ENCODE measurements at regions not wholly inside any gene's neighbourhood (a gene's known extent, or its start where the extent isn't known, plus 50 kb on each side); places are given as distances from the start of the nearest gene placed in this dataset.

DNA sequence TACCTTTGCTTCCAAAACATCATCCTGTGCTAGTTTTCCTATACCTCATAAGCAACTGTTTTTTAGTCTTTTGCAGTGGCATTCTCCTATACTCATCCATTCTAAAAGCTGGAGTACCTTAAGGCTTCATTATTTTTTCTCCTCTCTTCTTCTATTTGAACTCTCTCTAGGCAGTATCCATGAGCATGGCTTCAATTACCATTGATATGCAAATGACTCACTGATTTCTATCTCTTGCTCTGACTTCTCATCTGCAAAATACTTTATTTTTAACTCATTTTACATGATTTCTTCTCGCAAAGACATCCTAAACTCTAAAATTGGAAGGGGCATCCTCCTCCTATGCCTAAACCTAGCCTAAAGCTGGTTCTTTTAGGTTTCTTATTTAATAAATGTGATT lies 365.1 kb upstream of the NUDT12 start:
- no peak overlapping the region for H3K4me3 Mint-ChIP-seq
- H3K27me3 Mint-ChIP-seq (ENCODE audit: low read depth): no peaks in the 10 kb centered on the region
- H3K4me1 Mint-ChIP-seq (ENCODE audit: low read depth): no peaks in the 10 kb centered on the region
- CTCF ChIA-PET: no interaction called here
- H3K27ac Mint-ChIP-seq: no peak overlapping the region
- intact Hi-C loops (cut with micrococcal nuclease): no loop called here
- no peaks in the 10 kb centered on the region for H3K36me3 Mint-ChIP-seq (ENCODE audit: low read depth)
- no peak for DNase-seq
- H3K9me3 Mint-ChIP-seq: no peaks in the 10 kb centered on the region

DNA sequence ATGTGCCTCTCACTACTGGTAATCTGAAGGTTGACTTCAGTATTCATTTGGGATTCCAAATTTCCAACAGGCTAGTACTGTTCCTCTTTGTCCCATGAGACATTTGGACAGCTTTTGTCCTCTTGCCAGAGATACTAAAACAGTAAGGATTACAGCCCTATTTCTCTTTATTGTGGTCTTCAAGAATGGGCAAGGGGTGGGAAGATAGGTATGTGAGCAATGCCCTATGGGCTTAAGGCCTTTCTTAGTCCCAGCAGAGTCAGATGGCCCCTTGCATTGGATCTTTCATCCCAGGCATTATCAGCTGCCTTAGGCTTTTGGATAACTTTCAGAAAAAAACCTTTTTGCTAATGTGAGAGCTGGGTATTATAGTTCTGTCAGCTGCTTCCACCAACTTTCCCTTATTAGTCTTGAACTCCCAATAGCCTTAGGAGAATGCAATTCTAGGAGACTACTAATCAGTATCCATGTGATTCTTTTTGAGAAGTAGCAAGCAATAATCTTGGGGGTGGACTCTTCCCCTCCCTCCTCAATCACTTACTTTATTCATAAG lies 361.1 kb upstream of the NUDT12 start:
- Mint-ChIP-seq H3K4me1 (ENCODE audit: low read depth) (no peaks in the 10 kb centered on the region), H3K36me3 (ENCODE audit: low read depth) (no peaks in the 10 kb centered on the region), H3K9me3 (no peaks in the 10 kb centered on the region), H3K27ac (no peak overlapping the region), H3K4me3 (no peak overlapping the region), H3K27me3 (ENCODE audit: low read depth) (no peaks in the 10 kb centered on the region)
- DNase-seq: no peak
- intact Hi-C loops (cut with micrococcal nuclease): no loop called here
- CTCF ChIA-PET: no interaction called here

GRCh38 chr5:103919506-103919905 lies 356.9 kb upstream of the NUDT12 start:
- no peaks in the 10 kb centered on the region for H3K4me1 Mint-ChIP-seq (ENCODE audit: low read depth)
- CTCF ChIA-PET: no interaction called here
- H3K36me3 Mint-ChIP-seq (ENCODE audit: low read depth): no peaks in the 10 kb centered on the region
- H3K9me3 Mint-ChIP-seq: no peaks in the 10 kb centered on the region
- H3K27me3 Mint-ChIP-seq (ENCODE audit: low read depth): no peaks in the 10 kb centered on the region
- intact Hi-C loops (cut with micrococcal nuclease): no loop called here
- H3K27ac Mint-ChIP-seq: no peak overlapping the region
- DNase-seq: no peak
- H3K4me3 Mint-ChIP-seq: no peak overlapping the region

DNA sequence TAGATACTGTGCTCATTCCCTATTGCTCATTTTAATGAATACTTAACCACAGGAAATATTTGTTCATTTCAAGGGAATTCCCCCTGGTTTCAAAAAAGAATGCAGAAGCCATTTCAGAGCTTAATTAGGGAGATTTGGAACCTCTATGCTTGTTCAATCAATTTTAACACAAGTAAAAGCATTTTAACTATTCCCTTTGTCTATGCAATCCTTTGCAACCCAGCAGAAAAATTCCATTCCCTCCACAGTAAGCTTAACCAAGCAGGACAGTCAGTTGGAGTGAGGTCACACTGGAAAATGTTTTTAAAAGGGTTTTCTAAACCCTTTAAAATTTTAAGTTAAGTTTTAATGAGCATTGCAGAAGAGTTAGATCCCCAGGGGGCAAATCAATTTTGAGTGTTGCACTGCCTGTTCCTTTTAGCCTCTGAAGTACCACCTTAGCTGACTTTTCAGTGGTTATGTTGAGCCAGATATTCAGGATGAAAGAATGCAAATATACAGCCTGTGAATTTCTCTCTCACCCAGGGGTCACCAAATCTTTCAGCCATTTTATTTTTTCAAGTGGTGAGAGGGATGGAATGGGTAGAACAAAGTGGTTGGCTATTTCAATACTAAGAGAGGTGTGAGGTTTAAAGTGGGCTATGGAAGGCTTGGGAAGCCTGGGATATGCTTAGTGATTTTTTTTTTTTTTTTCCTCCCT lies 356.2 kb upstream of the NUDT12 start:
- no peak for DNase-seq
- Mint-ChIP-seq H3K27ac (no peak overlapping the region), H3K27me3 (ENCODE audit: low read depth) (no peaks in the 10 kb centered on the region), H3K36me3 (ENCODE audit: low read depth) (no peaks in the 10 kb centered on the region), H3K4me1 (ENCODE audit: low read depth) (no peaks in the 10 kb centered on the region), H3K9me3 (no peaks in the 10 kb centered on the region), H3K4me3 (no peak overlapping the region)
- CTCF ChIA-PET: no interaction called here
- intact Hi-C loops (cut with micrococcal nuclease): no loop called here

- CTCF ChIA-PET: no interaction called here
- intact Hi-C loops (cut with micrococcal nuclease): no loop called here
- H3K27me3 Mint-ChIP-seq (ENCODE audit: low read depth): no peaks in the 10 kb centered on the region
- H3K9me3 Mint-ChIP-seq: no peaks in the 10 kb centered on the region
- H3K4me3 Mint-ChIP-seq: no peak overlapping the region
- no peaks in the 10 kb centered on the region for H3K36me3 Mint-ChIP-seq (ENCODE audit: low read depth)
- DNase-seq: no peak
- no peaks in the 10 kb centered on the region for H3K4me1 Mint-ChIP-seq (ENCODE audit: low read depth)
- no peak overlapping the region for H3K27ac Mint-ChIP-seq
Observed at GRCh38 chr5:103915081-103915480, 352.5 kb upstream of the NUDT12 start.

DNA sequence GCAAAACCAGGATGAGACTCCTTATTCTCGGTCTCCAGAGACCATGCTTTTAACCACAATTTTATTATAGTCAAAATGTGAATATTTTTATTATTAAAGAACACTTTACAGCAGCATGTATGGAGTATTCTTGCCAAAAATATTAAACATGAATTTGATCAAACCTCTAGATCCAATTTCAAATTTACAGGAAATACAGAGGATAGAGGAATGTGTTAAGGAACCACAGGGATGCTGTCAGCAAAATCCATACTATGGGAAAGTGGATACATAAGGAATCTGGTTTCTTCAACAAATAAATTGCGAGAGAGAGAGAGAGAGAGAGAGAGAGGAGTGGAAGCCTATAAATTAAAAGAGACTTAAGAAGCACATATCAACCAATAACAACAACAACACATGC lies 348.2 kb upstream of the NUDT12 start:
- DNase-seq: no peak
- intact Hi-C loops (cut with micrococcal nuclease): no loop called here
- H3K27ac Mint-ChIP-seq: no peak overlapping the region
- H3K9me3 Mint-ChIP-seq: no peaks in the 10 kb centered on the region
- no peaks in the 10 kb centered on the region for H3K4me1 Mint-ChIP-seq (ENCODE audit: low read depth)
- CTCF ChIA-PET: no interaction called here
- no peak overlapping the region for H3K4me3 Mint-ChIP-seq
- no peaks in the 10 kb centered on the region for H3K36me3 Mint-ChIP-seq (ENCODE audit: low read depth)
- H3K27me3 Mint-ChIP-seq (ENCODE audit: low read depth): no peaks in the 10 kb centered on the region

DNA sequence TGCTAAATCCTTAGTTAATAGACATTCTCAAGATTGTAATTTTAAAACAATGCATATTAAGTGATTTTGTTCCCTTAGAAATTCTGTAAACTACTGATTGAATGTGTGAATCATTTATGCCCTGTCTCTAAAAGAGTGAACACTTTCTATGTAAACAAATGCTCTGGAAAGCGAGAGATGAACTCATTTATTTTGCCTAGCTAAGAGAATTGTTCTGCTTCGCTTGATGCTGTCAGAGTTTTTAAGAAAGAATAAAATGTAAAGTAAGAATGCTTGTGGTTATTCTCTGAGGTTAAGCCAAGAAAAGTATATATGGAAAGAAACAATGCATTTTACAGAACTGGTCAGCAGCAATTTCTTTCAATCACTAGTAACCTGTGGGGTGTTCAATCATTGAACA lies 347.4 kb upstream of the NUDT12 start:
- Mint-ChIP-seq H3K27me3 (ENCODE audit: low read depth) (no peaks in the 10 kb centered on the region), H3K9me3 (peaks cover 3% of the 10 kb centered on the region), H3K36me3 (ENCODE audit: low read depth) (no peaks in the 10 kb centered on the region), H3K4me1 (ENCODE audit: low read depth) (no peaks in the 10 kb centered on the region), H3K27ac (no peak overlapping the region), H3K4me3 (no peak overlapping the region)
- CTCF ChIA-PET: no interaction called here
- intact Hi-C loops (cut with micrococcal nuclease): no loop called here
- DNase-seq: no peak

- H3K4me3 Mint-ChIP-seq: no peak overlapping the region
- H3K4me1 Mint-ChIP-seq (ENCODE audit: low read depth): no peaks in the 10 kb centered on the region
- peaks cover 3% of the 10 kb centered on the region for H3K9me3 Mint-ChIP-seq
- no peak overlapping the region for H3K27ac Mint-ChIP-seq
- DNase-seq: no peak
- CTCF ChIA-PET: no interaction called here
- H3K36me3 Mint-ChIP-seq (ENCODE audit: low read depth): no peaks in the 10 kb centered on the region
- no peaks in the 10 kb centered on the region for H3K27me3 Mint-ChIP-seq (ENCODE audit: low read depth)
- intact Hi-C loops (cut with micrococcal nuclease): no loop called here
Observed at GRCh38 chr5:103909391-103909790, 346.8 kb upstream of the NUDT12 start.

DNA sequence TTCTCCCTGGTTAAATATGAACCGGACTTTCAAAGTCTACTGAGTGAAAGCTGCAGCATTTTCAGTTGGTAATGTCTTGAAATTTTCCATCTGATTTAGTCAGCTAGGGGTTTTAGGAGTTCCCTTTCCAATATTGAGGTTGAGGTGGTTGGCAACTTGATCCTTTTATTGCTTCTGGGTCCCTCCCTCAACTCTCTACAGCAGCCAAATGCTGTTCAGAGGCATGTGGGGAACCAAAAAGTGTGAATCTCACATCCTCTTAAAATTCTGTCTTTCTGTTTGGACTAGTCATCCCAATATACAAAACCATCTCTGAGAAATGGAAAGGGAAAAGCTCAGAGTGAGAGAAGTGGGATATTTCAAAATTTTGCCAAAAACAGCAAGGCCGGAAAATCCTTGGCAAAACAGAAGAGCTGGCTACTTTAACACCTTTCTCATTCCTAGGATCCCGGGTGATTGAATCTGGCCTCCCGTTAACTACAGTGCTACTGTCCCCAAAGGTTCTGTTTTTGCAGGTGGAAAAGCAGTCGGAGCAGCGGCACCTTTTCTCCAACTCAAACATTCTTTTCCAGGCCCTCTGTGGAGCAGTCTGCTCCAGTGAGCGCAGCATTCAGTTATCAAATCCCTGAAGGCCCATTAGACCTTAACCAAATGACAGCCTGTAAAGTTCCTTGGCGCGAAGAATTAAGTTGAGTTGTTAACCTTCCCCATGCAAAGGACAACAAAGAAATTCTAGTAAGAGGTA lies 345.9 kb upstream of the NUDT12 start:
- DNase-seq: no peak
- intact Hi-C loops (cut with micrococcal nuclease): no loop called here
- H3K27me3 Mint-ChIP-seq (ENCODE audit: low read depth): no peaks in the 10 kb centered on the region
- no peak overlapping the region for H3K27ac Mint-ChIP-seq
- H3K4me3 Mint-ChIP-seq: no peak overlapping the region
- no peaks in the 10 kb centered on the region for H3K4me1 Mint-ChIP-seq (ENCODE audit: low read depth)
- H3K9me3 Mint-ChIP-seq: peaks cover 3% of the 10 kb centered on the region
- CTCF ChIA-PET: no interaction called here
- no peaks in the 10 kb centered on the region for H3K36me3 Mint-ChIP-seq (ENCODE audit: low read depth)

DNA sequence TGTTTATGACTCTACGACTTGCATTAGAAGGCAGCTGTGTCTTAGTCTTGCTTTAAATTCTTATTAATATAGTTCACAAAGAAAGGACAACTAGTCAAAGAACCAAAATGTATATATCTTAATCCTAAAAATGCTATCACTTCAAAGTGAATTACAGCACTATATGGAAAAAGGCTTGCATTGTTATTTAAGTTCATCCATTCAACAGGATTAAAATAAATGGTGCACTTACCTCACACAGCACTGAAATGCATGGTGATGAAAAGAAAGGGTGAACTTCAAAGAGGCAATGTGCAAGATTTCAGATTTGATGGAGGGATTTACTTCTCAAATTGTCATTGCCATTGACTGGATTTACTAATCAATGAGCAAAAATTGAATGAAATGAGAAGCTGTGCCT lies 344.4 kb upstream of the NUDT12 start:
- H3K27me3 Mint-ChIP-seq (ENCODE audit: low read depth): no peaks in the 10 kb centered on the region
- H3K4me1 Mint-ChIP-seq (ENCODE audit: low read depth): no peaks in the 10 kb centered on the region
- CTCF ChIA-PET: no interaction called here
- peaks cover 3% of the 10 kb centered on the region for H3K9me3 Mint-ChIP-seq
- H3K27ac Mint-ChIP-seq: no peak overlapping the region
- no peaks in the 10 kb centered on the region for H3K36me3 Mint-ChIP-seq (ENCODE audit: low read depth)
- no peak overlapping the region for H3K4me3 Mint-ChIP-seq
- intact Hi-C loops (cut with micrococcal nuclease): no loop called here
- no peak for DNase-seq

GRCh38 chr5:103904651-103905050 lies 342.1 kb upstream of the NUDT12 start:
- H3K36me3 Mint-ChIP-seq (ENCODE audit: low read depth): no peaks in the 10 kb centered on the region
- intact Hi-C loops (cut with micrococcal nuclease): no loop called here
- DNase-seq: no peak
- no peaks in the 10 kb centered on the region for H3K27me3 Mint-ChIP-seq (ENCODE audit: low read depth)
- no peak overlapping the region for H3K4me3 Mint-ChIP-seq
- no peaks in the 10 kb centered on the region for H3K4me1 Mint-ChIP-seq (ENCODE audit: low read depth)
- peaks cover 6% of the 10 kb centered on the region for H3K9me3 Mint-ChIP-seq
- no peak overlapping the region for H3K27ac Mint-ChIP-seq
- CTCF ChIA-PET: no interaction called here

GRCh38 chr5:103902893-103903292 lies 340.3 kb upstream of the NUDT12 start:
- Mint-ChIP-seq H3K27me3 (ENCODE audit: low read depth) (no peaks in the 10 kb centered on the region), H3K36me3 (ENCODE audit: low read depth) (no peaks in the 10 kb centered on the region)

DNA sequence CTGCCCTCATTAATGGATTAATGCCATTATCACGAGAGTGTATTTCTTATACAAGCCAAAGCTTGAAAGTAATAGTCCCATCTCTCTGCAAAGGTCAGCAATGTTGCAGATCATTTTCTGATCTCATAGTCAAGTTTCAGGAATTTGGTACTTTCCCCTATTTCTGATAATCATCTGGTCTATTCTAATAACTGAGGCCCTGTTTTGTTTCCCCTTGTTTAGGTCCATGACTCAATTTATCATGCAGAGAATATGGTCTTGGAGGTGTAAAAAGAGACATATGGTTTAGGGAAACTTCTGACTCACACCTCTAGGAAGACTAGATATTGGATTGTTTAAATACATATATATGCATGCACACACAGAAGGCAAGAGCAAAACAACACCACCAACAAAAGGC lies 339.3 kb upstream of the NUDT12 start:
- no peak overlapping the region for H3K27ac Mint-ChIP-seq
- no peak overlapping the region for H3K4me3 Mint-ChIP-seq
- H3K9me3 Mint-ChIP-seq: peaks cover 14% of the 10 kb centered on the region
- intact Hi-C loops (cut with micrococcal nuclease): no loop called here
- H3K36me3 Mint-ChIP-seq (ENCODE audit: low read depth): no peaks in the 10 kb centered on the region
- H3K4me1 Mint-ChIP-seq (ENCODE audit: low read depth): no peaks in the 10 kb centered on the region
- H3K27me3 Mint-ChIP-seq (ENCODE audit: low read depth): no peaks in the 10 kb centered on the region
- DNase-seq: no peak
- CTCF ChIA-PET: no interaction called here

More at GRCh38 chr5:103902893-103903292, 340.3 kb upstream of the NUDT12 start:
- H3K4me3 Mint-ChIP-seq: no peak overlapping the region
- CTCF ChIA-PET: no interaction called here
- intact Hi-C loops (cut with micrococcal nuclease): no loop called here
- H3K9me3 Mint-ChIP-seq: peaks cover 14% of the 10 kb centered on the region
- H3K4me1 Mint-ChIP-seq (ENCODE audit: low read depth): no peaks in the 10 kb centered on the region
- DNase-seq: no peak
- H3K27ac Mint-ChIP-seq: no peak overlapping the region

Measured in activated naive CD4-positive, alpha-beta T cell treated with anti-CD3 and anti-CD28 coated beads for 36 hours (primary cell).